H1 (cell line): ENCODE measurements at regions not wholly inside any gene's neighbourhood (a gene's known extent, or its start where the extent isn't known, plus 50 kb on each side); places are given as distances from the start of the nearest gene placed in this dataset.

Source experiments
- CTCF ChIA-PET: fragments of 300-600 bp; sonication (Branson Sonifier 250); formaldehyde crosslinking; loops from one replicate; lab custom pipeline; 2021; ENCODE audit not compliant: partially characterized antibody; lab: Charles Lee
- POLR2A ChIA-PET: fragments of 300-600 bp; sonication (Branson Sonifier 250); formaldehyde crosslinking; loops from one replicate; lab custom pipeline; 2021; ENCODE audit warnings: inconsistent platforms; ENCODE audit not compliant: partially characterized antibody; lab: Charles Lee
- DNase-seq, 2 experiments: peaks; one replicate each; pipeline versions ENCODE4 v3.0.0 to v3.0.0-alpha.2; 2010 to 2022; ENCODE audit warnings: low spot score in 2 of 2, low read depth in 1 of 2, mixed read lengths in 1 of 2
- FAIRE-seq: peaks from 2 replicates; lab custom pipeline; 2011; peaks lifted over from hg19 to GRCh38; lab: Jason Lieb, UNC
- H2AFZ ChIP-seq: 2 replicates; pipeline ENCODE4 v1.8.1; 2012; ENCODE audit warnings: low read length, inconsistent platforms
- H2AK5ac ChIP-seq: 2 replicates; pipeline ENCODE4 v1.6.1; 2013; ENCODE audit warnings: low read depth, low read length
- H2BK120ac ChIP-seq: replicated peaks from 2 replicates; pipeline ENCODE3; 2013; ENCODE audit warnings: low read depth, low read length, inconsistent platforms
- H2BK12ac ChIP-seq: 2 replicates; pipeline ENCODE4 v1.6.1; 2013; ENCODE audit warnings: low read depth, low read length
- H2BK15ac ChIP-seq: 2 replicates; pipeline ENCODE4 v1.6.1; 2013; ENCODE audit warnings: low read length
- H2BK20ac ChIP-seq: 2 replicates; pipeline ENCODE4 v1.6.1; 2013; ENCODE audit warnings: low read length
- H2BK5ac ChIP-seq: 2 replicates; pipeline ENCODE4 v1.6.1; 2013; ENCODE audit warnings: low read depth, low read length
- H3K14ac ChIP-seq: 2 replicates; pipeline ENCODE4 v1.6.1; 2013; ENCODE audit warnings: inconsistent platforms; ENCODE audit not compliant: insufficient read length
- H3K18ac ChIP-seq: 2 replicates; pipeline ENCODE4 v1.6.1; 2013; ENCODE audit warnings: low read length; ENCODE audit errors: extremely low read depth
- H3K23ac ChIP-seq: 2 replicates; pipeline ENCODE4 v1.6.1; 2013; ENCODE audit warnings: inconsistent platforms; ENCODE audit not compliant: insufficient read length
- H3K23me2 ChIP-seq: 2 replicates; pipeline ENCODE4 v1.6.1; 2013; ENCODE audit warnings: low read depth, low read length
- H3K27ac ChIP-seq: 2 replicates; pipeline ENCODE4 v1.6.1; 2011; ENCODE audit warnings: low read depth, low read length, inconsistent platforms
- H3K27me3 ChIP-seq, 4 experiments: replicated peaks in 1 of 4; 1 replicate in 1 of 4; 2 replicates in 3 of 4; pipeline versions ENCODE4 v1.6.1 to v1.8.1; 2011 to 2013; ENCODE audit warnings: low read length in 3 of 4, mild to moderate bottlenecking in 3 of 4, inconsistent platforms in 2 of 4, mixed read lengths in 2 of 4, moderate library complexity in 1 of 4; ENCODE audit not compliant: control insufficient read depth in 3 of 4, insufficient read depth in 3 of 4; ENCODE audit errors: extremely low read depth in 1 of 4
- H3K36me3 ChIP-seq, 4 experiments: 2 replicates each; pipeline versions ENCODE4 v1.6.1 to v1.8.1; 2011 to 2013; ENCODE audit warnings: mild to moderate bottlenecking in 4 of 4, low read length in 3 of 4, moderate library complexity in 2 of 4, control low read depth in 1 of 4, inconsistent platforms in 1 of 4; ENCODE audit not compliant: insufficient read depth in 4 of 4, control insufficient read depth in 2 of 4
- H3K4ac ChIP-seq: replicated peaks from 2 replicates; pipeline ENCODE3; 2013; ENCODE audit warnings: low read length, low read depth, mixed read lengths, inconsistent platforms; ENCODE audit not compliant: insufficient read length
- H3K4me1 ChIP-seq, 4 experiments: replicated peaks in 1 of 4; 1 replicate in 1 of 4; 2 replicates in 3 of 4; pipeline versions ENCODE4 v1.6.1 to v1.8.1; 2011 to 2013; ENCODE audit warnings: low read length in 3 of 4, inconsistent platforms in 2 of 4, mixed read lengths in 1 of 4; ENCODE audit not compliant: insufficient read depth in 4 of 4, control insufficient read depth in 3 of 4
- H3K4me2 ChIP-seq, 2 experiments: 2 replicates each; pipeline versions ENCODE4 v1.6.1 to v1.8.1; 2011 to 2013; ENCODE audit warnings: low read depth in 2 of 2, low read length in 2 of 2, control low read depth in 1 of 2, inconsistent platforms in 1 of 2, mild to moderate bottlenecking in 1 of 2; ENCODE audit not compliant: insufficient read depth in 1 of 2
- H3K4me3 ChIP-seq, 4 experiments: fragments of 200-600, 300-600 bp in 1 of 4; sonication (generic), shearing (Covaris generic), sonication (Bioruptor Twin) in 1 of 4; 2 replicates each; pipeline versions ENCODE4 v1.5.1 to v1.8.1; 2011 to 2016; ENCODE audit warnings: low read length in 4 of 4, low read depth in 3 of 4, control low read depth in 2 of 4, inconsistent platforms in 2 of 4, mild to moderate bottlenecking in 2 of 4, mixed read lengths in 1 of 4, moderate library complexity in 1 of 4; ENCODE audit not compliant: insufficient read depth in 2 of 4; ENCODE audit errors: extremely low read depth in 1 of 4
- H3K56ac ChIP-seq: replicated peaks from 2 replicates; pipeline ENCODE3; 2013; ENCODE audit warnings: low read depth, mild to moderate bottlenecking, mixed read lengths, low read length, inconsistent platforms; ENCODE audit not compliant: insufficient read length
- H3K79me1 ChIP-seq: 2 replicates; pipeline ENCODE4 v1.6.1; 2013; ENCODE audit warnings: low read depth, low read length, control low read depth
- H3K79me2 ChIP-seq, 2 experiments: 2 replicates each; pipeline versions ENCODE4 v1.6.1 to v1.8.1; 2012 to 2013; ENCODE audit warnings: low read length in 2 of 2, mild to moderate bottlenecking in 2 of 2, inconsistent platforms in 1 of 2; ENCODE audit not compliant: insufficient read depth in 2 of 2, control insufficient read depth in 1 of 2
- H3K9ac ChIP-seq, 4 experiments: replicated peaks in 1 of 4; 1 replicate in 1 of 4; 2 replicates in 3 of 4; pipeline versions ENCODE4 v1.6.1 to v1.8.1; 2011 to 2013; ENCODE audit warnings: low read depth in 3 of 4, low read length in 3 of 4, control low read depth in 2 of 4, mild to moderate bottlenecking in 2 of 4, moderate library complexity in 2 of 4, inconsistent platforms in 1 of 4; ENCODE audit errors: extremely low read depth in 1 of 4
- H3K9me3 ChIP-seq, 2 experiments: 2 replicates each; pipeline versions ENCODE4 v1.6.1 to v1.8.1; 2012 to 2013; ENCODE audit warnings: mild to moderate bottlenecking in 2 of 2, moderate library complexity in 2 of 2, control low read depth in 1 of 2, inconsistent platforms in 1 of 2, low read depth in 1 of 2, low read length in 1 of 2, mixed read lengths in 1 of 2; ENCODE audit not compliant: insufficient read depth in 2 of 2
- H4K20me1 ChIP-seq, 2 experiments: replicated peaks in 1 of 2; 2 replicates each; pipeline versions ENCODE3 to v1.8.1; 2011 to 2013; ENCODE audit warnings: inconsistent platforms in 2 of 2, low read length in 2 of 2, mild to moderate bottlenecking in 1 of 2; ENCODE audit not compliant: insufficient read depth in 2 of 2, control insufficient read depth in 1 of 2
- H4K5ac ChIP-seq: 2 replicates; pipeline ENCODE4 v1.6.1; 2013; ENCODE audit warnings: low read length, low read depth, mixed read lengths, inconsistent platforms; ENCODE audit not compliant: insufficient read length
- H4K8ac ChIP-seq: 2 replicates; pipeline ENCODE4 v1.8.0; 2013; ENCODE audit warnings: mild to moderate bottlenecking, moderate library complexity, low read length, inconsistent platforms; ENCODE audit not compliant: insufficient read depth; ENCODE audit errors: extremely low read depth
- H4K91ac ChIP-seq: replicated peaks from 2 replicates; pipeline ENCODE3; 2013; ENCODE audit warnings: low read length, mixed read lengths, inconsistent platforms; ENCODE audit not compliant: insufficient read length
- BACH1 ChIP-seq: IDR thresholded peaks from 2 replicates; pipeline ENCODE4 v1.6.1; 2012; ENCODE audit warnings: low read length, improper control_type of control experiment
- SIN3A ChIP-seq, 2 experiments: IDR thresholded peaks in 1 of 2; conservative IDR thresholded peaks in 1 of 2; 2 replicates each; pipeline ENCODE4 v1.6.1; 2011 to 2012; ENCODE audit warnings: low read length in 2 of 2, improper control_type of control experiment in 1 of 2, low read depth in 1 of 2, mild to moderate bottlenecking in 1 of 2
- WGBS, 2 experiments: shearing (Covaris generic) in 1 of 2; methylation state at CpG; one replicate each; pipeline versions ENCODE4 v1.1.6 to v1.1.7; 2013 to 2015; ENCODE audit warnings: low lambda C conversion rate in 2 of 2, mixed read lengths in 2 of 2, inconsistent platforms in 1 of 2, low coverage in 1 of 2, missing lambda C conversion rate in 1 of 2; ENCODE audit not compliant: insufficient replicate concordance in 2 of 2, insufficient coverage in 1 of 2, insufficient read length in 1 of 2; ENCODE audit errors: extremely low coverage in 1 of 2, missing lambda C conversion rate in 1 of 2; 5-methylcytosine and 5-hydroxymethylcytosine counted together

- Histone ChIP-seq H3K18ac (no peak overlapping the region), H2BK20ac (no peak overlapping the region), H4K20me1 (no peaks in the 10 kb centered on the region), H3K9ac (no peak overlapping the region), H3K23ac (no peak overlapping the region), H3K14ac (no peak overlapping the region), H4K8ac (no peak overlapping the region; the same call in 1 of the 2 replicates), H3K4me2 (no peak overlapping the region), H2BK5ac (no peak overlapping the region), H4K91ac (no peak overlapping the region), H3K4ac (no peak overlapping the region), H3K56ac (no peak overlapping the region), H3K4me3 (no peak overlapping the region), H2BK12ac (no peak overlapping the region), H2AFZ (no peak overlapping the region), H3K79me2 (no peaks in the 10 kb centered on the region), H4K5ac (no peak overlapping the region), H3K27ac (no peak overlapping the region), H3K23me2 (no peaks in the 10 kb centered on the region), H2AK5ac (no peak overlapping the region), H3K4me1 (no peaks in the 10 kb centered on the region), H2BK120ac (no peak overlapping the region), H3K27me3 (no peaks in the 10 kb centered on the region), H3K9me3 (peaks cover 0 to 4% of the 10 kb centered on the region in 2 experiments; a peak in 2 of 4 replicates), H2BK15ac (no peak overlapping the region), H3K79me1 (no peaks in the 10 kb centered on the region), H3K36me3 (no peaks in the 10 kb centered on the region)
- FAIRE-seq (no peak), DNase-seq (no peak)
- POLR2A ChIA-PET, result no interaction called here
- WGBS, 2 experiments, result 89% methylated on average over 5 of the region's 5 CpGs; no CpG with 5 or more reads in 1 of the 2 experiments
- CTCF ChIA-PET, result no interaction called here
- TF ChIP-seq SIN3A (conservative IDR thresholded peaks at IDR 0.05 in 1 of 2, IDR thresholded peaks at IDR 0.05 in 1 of 2; ENCODE audit: low read depth in 1 of 2, low read length in 2 of 2), result no peak
- TF ChIP-seq BACH1, result no peak
Measured at GRCh38 chr15:69637818-69638217, 185.2 kb downstream of the RPLP1 start.
